GM19397 (cell line): ENCODE measurements at regions not wholly inside any gene's neighbourhood (a gene's known extent, or its start where the extent isn't known, plus 50 kb on each side); places are given as distances from the start of the nearest gene placed in this dataset.

ENCODE experiments used
- ATAC-seq: cut with Tn5 transposase; IDR thresholded peaks from one replicate; pipeline ENCODE4 v1.9.1; 2021; ENCODE audit warnings: mild to moderate bottlenecking, moderate library complexity; ENCODE audit not compliant: unreplicated experiment

- ATAC-seq: no peak
These were observed 314.1 kb downstream of the TCERG1L start for GRCh38 chr10:130997267-130998045.

GRCh38 chr10:130998046-130998435 is 313.5 kb downstream of the TCERG1L start:
- no peak for ATAC-seq

GRCh38 chr10:130998642-130999041 is 312.9 kb downstream of the TCERG1L start:
- ATAC-seq: no peak

- ATAC-seq: no peak
These were observed 311.9 kb downstream of the TCERG1L start for GRCh38 chr10:130999376-131000202.

- ATAC-seq: no peak
These were observed 311.3 kb downstream of the TCERG1L start for GRCh38 chr10:131000244-131000643.

- no peak for ATAC-seq
These were observed 310.8 kb downstream of the TCERG1L start for GRCh38 chr10:131000743-131001142.

- ATAC-seq: no peak
These were observed 310.1 kb downstream of the TCERG1L start for GRCh38 chr10:131001438-131001837.

GRCh38 chr10:131002031-131002861 is 309.3 kb downstream of the TCERG1L start:
- no peak for ATAC-seq

- no peak for ATAC-seq
These were observed 308.1 kb downstream of the TCERG1L start for GRCh38 chr10:131003455-131003854.

GRCh38 chr10:131004276-131004675 is 307.2 kb downstream of the TCERG1L start:
- no peak for ATAC-seq

GRCh38 chr10:131006458-131007256 is 304.9 kb downstream of the TCERG1L start:
- ATAC-seq: no peak

GRCh38 chr10:131009791-131010190 is 301.7 kb downstream of the TCERG1L start:
- no peak for ATAC-seq

- ATAC-seq: no peak
These were observed 300.5 kb downstream of the TCERG1L start for GRCh38 chr10:131010965-131011575.

- ATAC-seq: no peak
These were observed 299.4 kb downstream of the TCERG1L start for GRCh38 chr10:131011936-131012640.

GRCh38 chr10:131012641-131012985 is 298.9 kb downstream of the TCERG1L start:
- no peak for ATAC-seq

GRCh38 chr10:131013281-131013912 is 298.1 kb downstream of the TCERG1L start:
- no peak for ATAC-seq

- no peak for ATAC-seq
These were observed 297.2 kb downstream of the TCERG1L start for GRCh38 chr10:131014271-131014670.

GRCh38 chr10:131015271-131015670 is 296.2 kb downstream of the TCERG1L start:
- no peak for ATAC-seq

GRCh38 chr10:131016556-131016955 is 295.0 kb downstream of the TCERG1L start:
- ATAC-seq: no peak
